ENCODE measurements at regions not wholly inside any gene's neighbourhood (a gene's known extent, or its start where the extent isn't known, plus 50 kb on each side); places are given as distances from the start of the nearest gene placed in this dataset.

- no peak for TF ChIP-seq CTCF (IDR thresholded peaks at IDR 0.05; ENCODE audit: poor library complexity, severe bottlenecking)
- no peak for TF ChIP-seq RAD21 (conservative IDR thresholded peaks at IDR 0.05)
- no peak for TF ChIP-seq REST (IDR thresholded peaks at IDR 0.05; ENCODE audit: borderline replicate concordance)
These were observed 63.3 kb upstream of the ME3 start for GRCh38 chr11:86735451-86736290.
